ENCODE measurements at regions not wholly inside any gene's neighbourhood (a gene's known extent, or its start where the extent isn't known, plus 50 kb on each side); places are given as distances from the start of the nearest gene placed in this dataset.
A peak's percentile ranks its signal among the peaks of the same experiment; 100 is the strongest.

DNA sequence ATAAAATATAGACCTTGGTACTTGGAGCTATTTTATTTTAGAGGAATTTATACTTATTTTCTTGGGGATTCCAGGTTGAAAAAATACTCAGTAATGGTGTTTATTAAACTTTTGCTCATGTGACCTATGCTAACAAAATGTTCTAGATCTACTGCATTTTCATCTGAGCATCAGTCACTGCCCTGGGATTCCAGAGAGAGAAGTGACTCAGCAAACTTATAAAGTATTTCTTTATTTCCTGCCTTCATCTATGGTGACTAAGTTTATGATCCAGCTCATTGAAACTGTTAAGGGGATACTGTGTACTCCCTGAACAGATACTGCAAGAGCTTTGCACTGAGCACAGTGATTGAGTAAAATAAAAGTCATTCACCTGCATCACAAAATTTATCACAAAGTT, 298.5 kb upstream of the CDH18 start:
- in situ Hi-C loops (cut with HindIII; ENCODE audit: low sequenced_read_pairs): no loop called here
- no peak for DNase-seq (ENCODE audit: low spot score)

DNA sequence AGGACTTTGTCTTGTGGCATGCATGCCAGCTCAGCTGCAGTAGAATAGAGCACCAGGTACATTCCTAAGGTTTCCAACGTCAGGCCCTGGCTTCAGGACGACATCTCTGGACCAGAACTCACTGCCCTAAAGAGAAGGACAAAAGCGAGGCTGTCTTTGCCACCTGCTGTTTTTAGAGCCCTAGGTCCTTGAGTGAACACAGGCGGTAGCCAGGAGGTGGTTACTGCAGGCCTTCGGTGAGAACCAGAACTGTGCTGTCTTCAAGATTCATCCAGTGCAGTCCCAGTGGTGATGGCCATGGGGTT, 288.9 kb upstream of the CDH18 start:
- no peak for DNase-seq (ENCODE audit: low spot score)
- in situ Hi-C loops (cut with HindIII; ENCODE audit: low sequenced_read_pairs): no loop called here

DNA sequence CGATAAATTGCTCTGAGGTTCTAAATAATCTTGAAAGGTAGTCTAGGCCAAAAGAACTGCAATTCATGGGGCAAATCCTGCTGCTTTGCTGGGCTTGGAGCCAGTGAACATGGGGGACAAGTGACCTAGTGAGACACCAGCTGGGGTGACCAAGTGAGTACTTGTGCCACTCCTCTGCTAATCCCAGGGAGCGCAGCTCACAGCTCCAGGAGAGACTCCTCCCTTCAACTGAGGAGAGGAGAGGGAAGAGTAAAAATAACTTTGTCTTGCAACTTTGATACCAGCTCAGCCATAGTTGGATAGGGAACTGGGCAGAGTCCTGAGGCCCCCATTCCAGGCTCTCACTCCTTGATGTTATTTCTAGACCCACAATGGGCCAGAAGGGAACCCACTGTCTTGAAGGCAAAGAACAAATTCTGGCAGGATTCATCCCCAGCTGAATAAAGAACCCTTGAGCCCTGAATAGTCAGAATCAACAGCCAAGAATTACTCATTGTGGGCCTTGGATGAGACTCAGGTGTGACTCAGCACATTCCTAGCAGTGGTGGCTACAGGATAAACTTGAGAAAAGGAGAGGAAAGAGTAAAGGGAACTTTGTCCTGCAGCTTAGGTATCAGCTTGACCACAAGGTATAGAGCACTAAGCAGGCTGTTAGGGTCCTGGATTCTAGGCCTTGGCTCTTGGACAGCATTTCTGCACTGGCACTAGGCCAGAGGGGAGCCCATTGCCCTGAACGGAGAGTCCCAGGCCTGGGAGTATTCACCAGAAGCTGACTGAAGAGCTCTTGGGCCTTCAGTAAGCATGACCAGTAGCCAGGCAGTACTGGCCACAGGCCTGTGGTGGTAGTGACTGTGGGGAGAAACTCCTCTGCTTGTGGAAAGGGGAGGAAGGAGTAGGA, 288.3 kb upstream of the CDH18 start:
- no peak for DNase-seq (ENCODE audit: low spot score)
- in situ Hi-C loops (cut with HindIII; ENCODE audit: low sequenced_read_pairs): no loop called here

DNA sequence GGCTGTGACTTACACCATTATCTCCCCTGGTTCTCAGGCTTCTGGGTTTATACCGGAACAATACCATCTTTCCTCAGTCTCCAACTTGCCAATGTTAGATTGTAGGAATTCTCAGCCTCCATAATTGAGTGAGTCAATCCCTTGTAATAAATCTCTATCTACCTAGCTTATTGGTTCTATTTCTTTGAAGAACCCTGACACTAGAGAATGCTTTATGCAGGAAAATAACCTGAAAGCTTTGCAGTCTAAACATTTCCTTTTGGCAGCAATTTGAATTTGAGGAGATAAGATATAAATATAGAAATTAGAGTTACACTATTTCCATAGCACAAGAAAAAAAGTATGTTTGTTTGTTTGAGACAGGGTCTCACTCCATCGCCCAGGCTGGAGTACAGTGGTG, 278.1 kb upstream of the CDH18 start:
- in situ Hi-C loops (cut with HindIII; ENCODE audit: low sequenced_read_pairs): no loop called here

DNA sequence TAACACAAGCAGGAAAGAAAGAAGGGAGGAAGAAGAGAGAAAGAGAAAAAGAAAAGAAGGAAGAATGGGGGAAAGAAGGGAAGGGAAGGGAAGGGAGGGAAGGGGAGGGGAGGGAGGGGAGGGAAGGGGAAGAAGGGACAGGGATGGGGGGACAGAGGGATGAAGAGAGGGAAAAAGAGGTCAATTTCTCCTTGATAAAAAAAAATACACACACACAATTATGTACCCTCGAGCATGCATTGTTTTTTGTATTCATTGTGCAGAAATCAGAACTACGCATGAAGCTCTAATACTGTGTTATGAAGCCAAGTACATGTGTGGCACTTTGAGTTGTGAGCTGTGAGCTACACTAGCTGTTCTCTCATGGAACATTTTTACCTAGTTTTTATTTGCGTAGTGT, 274.9 kb upstream of the CDH18 start:
- DNase-seq (ENCODE audit: low spot score): no peak
- in situ Hi-C loops (cut with HindIII; ENCODE audit: low sequenced_read_pairs): no loop called here

More for the DNA sequence above, 278.1 kb upstream of the CDH18 start:
- no peak for DNase-seq (ENCODE audit: low spot score)

DNA sequence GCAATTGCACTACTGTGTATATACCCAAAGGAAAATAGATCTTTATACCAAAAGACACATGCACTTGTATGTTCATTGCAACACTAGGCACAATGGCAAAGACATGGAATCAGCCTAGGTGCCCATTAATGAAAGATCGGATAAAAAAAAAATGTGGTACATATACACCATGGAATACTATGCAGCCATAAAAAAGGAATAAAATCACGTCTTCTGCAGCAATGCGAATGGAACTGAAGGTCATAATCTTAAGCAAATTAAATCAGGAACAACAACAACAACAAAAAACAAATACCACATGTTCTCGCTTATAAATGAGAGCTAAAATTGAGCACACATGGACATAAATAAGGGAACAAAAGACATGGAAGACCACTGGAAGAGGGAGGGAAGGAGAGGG, 266.7 kb upstream of the CDH18 start:
- no peak for DNase-seq (ENCODE audit: low spot score)
- in situ Hi-C loops (cut with HindIII; ENCODE audit: low sequenced_read_pairs): no loop called here

DNA sequence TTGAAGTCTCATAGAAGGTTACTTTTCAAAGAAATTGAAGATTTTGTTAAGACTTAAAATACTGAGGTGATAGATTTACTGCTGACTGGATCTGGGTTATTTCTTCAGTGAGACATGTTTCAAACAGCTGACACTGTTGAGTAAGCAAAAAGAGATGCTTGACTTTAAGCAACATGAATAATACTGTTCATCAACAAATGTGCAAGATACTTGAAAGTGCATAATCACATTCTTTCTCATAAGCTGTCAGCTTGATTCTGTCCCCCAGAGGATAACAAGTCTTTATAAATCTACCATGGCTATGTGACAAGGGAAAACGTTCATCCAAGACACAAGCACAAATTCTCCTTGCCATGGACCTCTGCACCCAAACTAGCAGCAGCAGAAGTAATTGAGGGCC, 260.1 kb upstream of the CDH18 start:
- DNase-seq (ENCODE audit: low spot score): no peak
- in situ Hi-C loops (cut with HindIII; ENCODE audit: low sequenced_read_pairs): no loop called here

DNA sequence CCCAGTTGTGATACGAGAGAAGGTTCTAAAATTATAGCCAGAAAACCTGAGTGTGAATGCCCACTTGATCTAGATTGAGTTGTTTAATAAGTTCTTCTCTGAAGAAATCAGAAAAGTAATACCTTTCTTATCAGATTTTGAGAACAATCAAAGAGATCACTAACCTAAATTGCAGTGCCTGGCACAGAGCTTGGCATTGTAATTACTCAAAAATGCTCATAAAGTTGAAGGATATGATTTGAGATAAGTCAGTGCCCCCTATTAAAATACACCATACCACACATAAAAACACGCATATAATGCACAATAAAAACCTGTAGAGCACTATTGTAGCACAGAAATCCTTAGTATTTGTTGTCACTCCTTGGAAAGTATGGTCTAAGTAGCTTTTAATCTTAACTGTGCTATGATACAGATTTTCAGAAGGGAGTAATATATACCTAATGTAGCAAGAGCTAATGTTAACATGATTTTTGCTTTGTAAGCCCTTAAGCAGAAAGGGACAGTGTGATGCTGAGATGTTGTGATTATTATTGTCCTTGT, 257.5 kb upstream of the CDH18 start:
- no peak for DNase-seq (ENCODE audit: low spot score)
- in situ Hi-C loops (cut with HindIII; ENCODE audit: low sequenced_read_pairs): no loop called here

DNA sequence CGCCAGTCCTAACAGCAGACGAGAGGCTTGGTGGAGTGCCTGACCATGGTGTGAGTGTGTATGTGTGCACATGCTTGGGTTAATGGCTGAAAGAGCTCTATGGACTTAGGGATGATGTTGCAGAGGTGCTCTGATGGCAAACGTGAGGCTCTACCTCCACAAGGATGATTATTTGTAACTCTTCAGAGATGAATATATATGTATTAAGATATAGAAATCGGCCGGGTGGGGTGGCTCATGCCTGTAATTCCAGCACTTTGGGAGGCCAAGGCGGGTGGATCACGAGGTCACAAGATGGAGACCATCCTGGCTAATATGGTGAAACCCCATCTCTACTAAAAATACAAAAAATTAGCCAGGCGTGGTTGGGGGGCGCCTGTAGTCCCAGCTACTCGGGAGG, 253.4 kb upstream of the CDH18 start:
- in situ Hi-C loops (cut with HindIII; ENCODE audit: low sequenced_read_pairs): no loop called here
- no peak for DNase-seq (ENCODE audit: low spot score)

DNA sequence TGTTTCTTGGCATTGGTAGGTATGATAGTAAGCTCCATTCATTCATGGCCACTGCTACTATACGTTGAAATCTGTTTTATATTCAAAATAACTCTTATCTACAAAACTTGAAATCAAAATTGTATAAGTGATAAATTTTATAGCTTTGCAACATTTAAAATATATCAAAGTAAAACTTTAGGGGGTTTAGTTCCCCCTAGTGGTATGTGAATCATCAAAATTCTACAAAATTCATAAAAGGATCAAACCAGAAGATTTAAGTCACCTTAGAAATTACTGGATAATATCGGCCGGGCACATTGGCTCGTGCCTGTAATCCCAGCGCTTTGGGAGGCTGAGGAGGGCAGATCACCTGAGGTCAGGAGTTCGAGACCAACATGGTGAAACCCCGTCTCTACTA, 243.0 kb upstream of the CDH18 start:
- DNase-seq (ENCODE audit: low spot score): no peak

DNA sequence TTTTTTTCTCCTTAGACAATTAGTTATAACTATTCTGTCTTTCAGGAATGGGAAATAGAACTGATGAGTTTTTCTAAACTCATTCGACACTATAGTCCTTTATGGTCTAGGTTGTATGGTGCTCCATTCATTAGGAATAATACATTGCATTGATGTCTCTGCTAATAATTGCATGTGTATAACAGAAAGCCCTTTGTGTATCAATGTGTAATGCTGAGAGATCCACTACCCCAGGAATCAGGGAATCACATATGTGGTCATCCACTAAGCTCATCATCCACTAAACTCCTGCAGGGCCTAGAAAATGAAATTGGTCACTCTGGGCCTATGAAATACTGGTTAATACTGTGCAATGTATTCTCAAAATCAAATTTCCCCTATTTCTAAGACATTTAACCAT, 242.0 kb upstream of the CDH18 start:
- DNase-seq (ENCODE audit: low spot score): peak; percentile 60
- in situ Hi-C loops (cut with HindIII; ENCODE audit: low sequenced_read_pairs): no loop called here

More for the DNA sequence above, 243.0 kb upstream of the CDH18 start:
- in situ Hi-C loops (cut with HindIII; ENCODE audit: low sequenced_read_pairs): no loop called here

DNA sequence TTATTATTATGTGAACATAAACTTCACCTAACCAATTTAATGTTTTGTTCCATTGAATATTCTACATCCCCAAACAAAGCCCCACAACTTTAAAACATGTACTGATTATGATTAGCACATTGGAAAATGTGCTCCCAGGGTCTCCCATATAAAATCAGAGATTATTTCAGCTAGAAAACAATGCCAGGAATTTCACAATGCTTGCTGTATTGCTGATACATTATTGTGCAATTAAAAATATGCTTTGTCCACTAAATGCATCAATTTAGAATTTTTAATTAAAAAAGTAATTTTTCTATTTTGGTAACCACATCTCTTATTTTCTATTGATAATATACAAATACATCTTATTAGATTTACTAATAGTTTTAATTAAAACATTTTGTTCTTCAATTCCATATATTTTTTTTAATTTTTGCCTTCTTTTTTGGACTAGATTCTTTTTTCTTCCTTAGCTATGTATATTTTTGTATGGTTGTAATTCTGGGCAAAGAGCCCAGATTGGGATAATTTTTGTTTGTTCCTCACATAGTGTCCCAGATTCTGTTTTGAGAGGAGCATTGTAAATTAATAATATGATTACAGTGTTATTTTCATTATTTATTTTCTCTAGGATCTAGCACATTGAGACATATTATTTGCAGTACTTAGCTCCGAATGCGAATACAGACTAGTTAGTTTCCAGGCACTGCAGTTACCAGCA, 241.5 kb upstream of the CDH18 start:
- peak; percentile 82 for DNase-seq (ENCODE audit: low spot score)
- in situ Hi-C loops (cut with HindIII; ENCODE audit: low sequenced_read_pairs): no loop called here

DNA sequence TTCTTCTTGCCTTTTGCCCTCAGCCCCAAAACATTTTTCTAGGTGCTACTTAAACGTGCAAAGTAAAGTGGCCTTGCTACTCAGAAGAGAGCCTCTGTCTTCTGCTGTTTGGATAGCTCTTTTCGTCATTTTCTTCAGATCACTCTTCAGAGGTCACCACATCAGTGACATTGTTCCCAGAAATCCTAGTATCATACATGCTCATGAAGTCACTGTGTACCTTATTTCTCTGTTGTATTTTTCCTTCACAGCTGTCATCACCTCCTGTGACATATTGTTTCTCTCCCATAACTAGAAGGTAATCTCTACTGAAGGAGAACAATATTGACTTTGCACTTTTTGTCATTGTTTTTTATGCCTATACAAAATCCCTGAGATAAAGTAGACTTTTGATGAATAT, 237.0 kb upstream of the CDH18 start:
- DNase-seq (ENCODE audit: low spot score): no peak
- in situ Hi-C loops (cut with HindIII; ENCODE audit: low sequenced_read_pairs): no loop called here

DNA sequence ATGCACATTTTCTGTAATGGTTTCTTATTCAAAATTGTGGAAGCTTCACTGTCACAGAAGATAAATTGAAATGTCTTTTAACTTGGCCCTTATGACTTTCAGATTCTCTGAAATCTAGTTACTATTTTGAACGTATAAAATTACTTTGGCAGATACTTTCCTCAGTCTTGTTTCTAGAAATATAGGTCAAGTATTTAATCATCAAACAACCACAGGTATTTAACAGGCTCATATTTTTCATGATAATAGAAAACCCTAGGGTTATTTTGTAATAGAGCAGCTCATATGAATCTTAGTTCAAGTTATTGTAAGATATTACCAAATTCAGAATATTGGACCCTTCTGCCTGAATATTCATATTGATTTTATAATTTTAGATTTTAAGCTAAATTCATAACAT, 236.0 kb upstream of the CDH18 start:
- in situ Hi-C loops (cut with HindIII; ENCODE audit: low sequenced_read_pairs): no loop called here

DNA sequence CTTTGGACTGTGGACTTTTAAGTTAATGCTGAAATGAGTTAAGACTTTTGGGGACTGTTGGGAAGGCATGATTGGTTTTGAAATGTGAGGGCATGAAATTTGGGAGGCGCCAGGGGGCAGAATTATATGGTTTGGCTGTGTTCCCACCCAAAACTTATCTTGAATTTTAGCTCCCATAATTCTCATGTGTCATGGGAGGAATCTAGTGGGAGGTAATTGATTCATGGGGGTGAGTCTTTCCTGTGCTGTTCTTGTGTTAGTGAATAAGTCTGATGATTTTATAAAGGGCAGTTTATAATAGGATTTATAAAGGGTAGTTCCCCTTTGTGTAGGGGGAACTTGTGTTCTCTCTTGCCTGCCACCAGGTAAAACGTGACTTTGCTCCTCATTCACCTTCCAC, 235.5 kb upstream of the CDH18 start:
- in situ Hi-C loops (cut with HindIII; ENCODE audit: low sequenced_read_pairs): no loop called here
- DNase-seq (ENCODE audit: low spot score): no peak

More for the DNA sequence above, 236.0 kb upstream of the CDH18 start:
- no peak for DNase-seq (ENCODE audit: low spot score)

DNA sequence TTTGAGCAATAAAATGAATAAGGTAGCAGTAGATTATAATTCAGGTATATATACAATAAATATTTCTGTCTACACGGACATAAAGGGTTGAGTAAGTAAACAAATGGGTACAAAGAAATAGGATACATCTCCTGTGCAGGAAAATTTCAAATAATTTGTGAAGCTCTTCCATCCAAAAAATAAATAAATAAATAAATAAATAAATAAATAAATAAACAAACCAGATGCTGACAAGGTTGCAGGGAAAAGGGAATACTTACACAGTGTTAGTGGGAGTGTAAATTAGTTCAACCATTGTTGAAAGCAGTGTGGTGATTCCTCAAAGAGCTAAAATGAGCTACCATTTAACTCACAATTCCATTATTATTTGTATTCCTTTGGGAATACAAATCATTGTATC, 227.3 kb upstream of the CDH18 start:
- DNase-seq (ENCODE audit: low spot score): no peak
- in situ Hi-C loops (cut with HindIII; ENCODE audit: low sequenced_read_pairs): no loop called here

DNA sequence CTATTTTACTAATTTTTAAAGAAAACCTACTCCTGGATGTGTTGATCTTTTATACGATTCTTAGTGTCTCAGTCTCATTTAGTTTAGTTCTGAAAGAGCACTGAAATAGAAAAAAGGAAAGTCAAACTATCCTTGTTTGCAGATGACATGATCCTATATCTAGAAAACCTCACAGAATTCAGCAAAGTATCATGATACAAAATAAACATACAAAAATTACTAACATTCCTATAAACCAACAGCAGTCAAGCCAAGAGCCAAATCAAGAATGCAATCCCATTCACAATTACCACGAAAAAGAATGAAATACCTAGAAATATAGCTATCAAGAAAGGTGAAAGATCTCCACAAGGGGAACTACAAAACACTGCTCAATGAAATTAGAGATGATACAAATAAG, 225.8 kb upstream of the CDH18 start:
- in situ Hi-C loops (cut with HindIII; ENCODE audit: low sequenced_read_pairs): no loop called here
- DNase-seq (ENCODE audit: low spot score): no peak

DNA sequence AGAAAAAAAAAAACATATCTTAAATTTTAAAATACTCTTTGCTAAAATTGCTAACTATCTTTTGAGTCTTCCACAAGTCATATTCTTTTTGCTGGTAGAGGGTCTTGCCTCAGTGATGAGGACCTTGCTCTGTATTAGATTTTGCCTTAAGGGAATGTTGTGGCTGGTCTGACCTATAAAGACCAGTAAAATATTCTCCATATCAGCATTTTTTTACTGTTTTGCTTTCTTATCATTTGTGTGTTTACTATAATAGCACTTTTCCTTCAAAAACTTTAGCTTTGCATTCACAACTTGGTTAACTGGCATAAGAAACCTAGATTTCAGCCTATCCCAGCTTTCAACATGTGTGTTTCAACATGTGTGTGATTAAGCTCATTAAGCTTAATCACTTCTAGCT, 224.7 kb upstream of the CDH18 start:
- in situ Hi-C loops (cut with HindIII; ENCODE audit: low sequenced_read_pairs): no loop called here
- no peak for DNase-seq (ENCODE audit: low spot score)

DNA sequence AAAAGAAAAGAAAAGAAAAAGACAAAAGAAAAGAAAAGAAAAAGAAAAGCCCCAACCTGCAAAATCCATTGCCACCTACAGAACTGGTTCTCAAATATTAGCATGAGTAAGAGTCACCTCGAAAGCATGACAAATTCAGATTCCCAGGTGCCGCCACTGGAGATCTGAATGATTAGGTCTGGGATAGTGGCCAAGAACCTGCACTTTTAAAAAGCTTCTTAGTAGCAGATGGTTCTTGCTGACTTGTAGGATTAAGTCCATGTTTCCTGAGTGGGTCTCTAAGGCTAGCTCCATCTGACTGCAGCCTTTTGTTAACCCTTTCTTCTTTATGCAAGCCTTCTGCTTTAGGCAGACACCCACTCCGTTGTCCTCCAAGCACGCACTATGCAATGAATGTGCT, 178.5 kb upstream of the CDH18 start:
- peak; percentile 46 for DNase-seq (ENCODE audit: low spot score)
- in situ Hi-C loops (cut with HindIII; ENCODE audit: low sequenced_read_pairs): no loop called here

DNA sequence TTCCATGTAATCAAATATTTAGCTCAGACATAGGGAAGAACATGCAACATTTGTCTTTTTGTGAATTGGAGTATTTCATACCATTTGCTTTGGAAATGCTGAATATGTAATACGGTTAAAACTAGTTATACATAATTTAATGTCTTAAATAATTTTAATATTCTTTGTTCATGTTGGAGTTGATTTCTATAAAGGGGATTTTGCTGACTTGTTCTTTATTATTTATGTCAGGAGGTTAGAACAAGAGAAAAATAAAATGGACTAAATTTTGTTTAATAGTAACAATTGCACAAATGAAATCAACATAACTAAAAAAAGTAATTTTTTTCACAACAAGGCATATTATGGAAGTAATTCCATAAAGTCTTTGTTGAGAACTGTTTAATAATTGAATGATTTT, 170.0 kb upstream of the CDH18 start:
- in situ Hi-C loops (cut with HindIII; ENCODE audit: low sequenced_read_pairs): no loop called here
- DNase-seq (ENCODE audit: low spot score): no peak

DNA sequence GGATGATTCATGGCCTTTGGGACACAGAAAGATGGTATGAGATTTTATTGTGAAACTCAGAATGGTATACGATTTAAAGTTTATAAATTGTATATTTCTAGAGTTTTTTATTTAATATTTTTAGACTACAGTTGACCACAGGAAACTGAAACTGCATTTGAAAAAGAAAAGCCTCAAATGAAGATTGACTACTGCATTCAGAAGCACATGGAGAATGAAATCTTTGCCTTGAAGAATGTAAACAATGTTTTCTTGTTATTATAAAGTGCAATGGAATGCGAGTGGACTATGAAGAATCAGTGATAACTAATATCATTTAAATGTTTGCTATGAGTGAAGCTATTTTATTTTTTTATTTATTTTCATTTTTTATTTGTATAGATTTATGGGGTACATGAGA, 169.1 kb upstream of the CDH18 start:
- in situ Hi-C loops (cut with HindIII; ENCODE audit: low sequenced_read_pairs): no loop called here
- no peak for DNase-seq (ENCODE audit: low spot score)
